MM.1S (cell line): ENCODE measurements at regions not wholly inside any gene's neighbourhood (a gene's known extent, or its start where the extent isn't known, plus 50 kb on each side); places are given as distances from the start of the nearest gene placed in this dataset.

Experiments
- DNase-seq: peaks from one replicate; pipeline ENCODE4 v3.0.0-alpha.2; 2015
- H2AFZ ChIP-seq: fragments of 300-600 bp; sonication (generic); 2 replicates; pipeline ENCODE4 v1.6.0; 2016; ENCODE audit warnings: antibody characterized with exemption, low read length
- H3F3A ChIP-seq: fragments of 300-600 bp; sonication (generic); 2 replicates; pipeline ENCODE4 v1.6.1; 2016; ENCODE audit warnings: mild to moderate bottlenecking, antibody characterized with exemption, low read length, moderate library complexity, mixed read lengths; ENCODE audit not compliant: insufficient read depth
- H3K27ac ChIP-seq: fragments of 300-600 bp; sonication (generic); 2 replicates; pipeline ENCODE4 v1.5.1; 2016; ENCODE audit warnings: mild to moderate bottlenecking, low read length
- H3K27me3 ChIP-seq: fragments of 300-600 bp; sonication (generic); replicated peaks from 2 replicates; pipeline ENCODE4 v1.6.0; 2016; ENCODE audit warnings: low read length; ENCODE audit not compliant: insufficient read depth
- H3K36me3 ChIP-seq: fragments of 300-600 bp; sonication (generic); replicated peaks from 2 replicates; pipeline ENCODE4 v1.6.1; 2016; ENCODE audit warnings: mild to moderate bottlenecking, low read length, mixed read lengths; ENCODE audit not compliant: insufficient read depth
- H3K4me1 ChIP-seq: fragments of 300-600 bp; sonication (generic); 2 replicates; pipeline ENCODE4 v1.6.1; 2016; ENCODE audit warnings: low read length, mixed read lengths
- H3K4me2 ChIP-seq: fragments of 300-600 bp; sonication (generic); 2 replicates; pipeline ENCODE4 v1.6.0; 2016; ENCODE audit warnings: low read depth, low read length
- H3K4me3 ChIP-seq: fragments of 300-600 bp; sonication (generic); 2 replicates; pipeline ENCODE4 v1.5.1; 2016; ENCODE audit warnings: low read length, mixed read lengths
- H3K79me2 ChIP-seq: fragments of 300-600 bp; sonication (generic); 2 replicates; pipeline ENCODE4 v1.6.1; 2016; ENCODE audit warnings: mixed run types, low read length, mixed read lengths
- H3K9ac ChIP-seq: fragments of 300-600 bp; sonication (generic); 2 replicates; pipeline ENCODE4 v1.6.1; 2016; ENCODE audit warnings: low read length, mixed read lengths
- H3K9me2 ChIP-seq: fragments of 300-600 bp; sonication (generic); replicated peaks from 2 replicates; pipeline ENCODE4 v1.6.1; 2016; ENCODE audit warnings: mild to moderate bottlenecking, low read length, mixed read lengths; ENCODE audit not compliant: insufficient read depth
- H3K9me3 ChIP-seq: fragments of 300-600 bp; sonication (generic); replicated peaks from 2 replicates; pipeline ENCODE4 v1.6.1; 2016; ENCODE audit warnings: mild to moderate bottlenecking, low read length, mixed read lengths; ENCODE audit not compliant: insufficient read depth
- H4K20me1 ChIP-seq: fragments of 300-600 bp; sonication (generic); 2 replicates; pipeline ENCODE4 v1.6.1; 2016; ENCODE audit warnings: mild to moderate bottlenecking, low read length, moderate library complexity, mixed read lengths; ENCODE audit not compliant: insufficient read depth
- CTCF ChIP-seq: fragments of 300-600 bp; sonication (generic); IDR thresholded peaks from 2 replicates; pipeline ENCODE4 v1.5.1; 2016; ENCODE audit warnings: antibody characterized with exemption, low read length, mixed read lengths
- EZH2 ChIP-seq: fragments of 300-600 bp; sonication (generic); optimal IDR thresholded peaks from 2 replicates; pipeline ENCODE3; 2017; ENCODE audit warnings: low read depth, mild to moderate bottlenecking, antibody characterized with exemption, low read length, mixed read lengths
- EZH2phosphoT487 ChIP-seq: fragments of 300-600 bp; sonication (generic); IDR thresholded peaks from 2 replicates; pipeline ENCODE4 v1.6.1; 2018; ENCODE audit warnings: antibody characterized with exemption, low read length

- Histone ChIP-seq H3K9ac (no peak overlapping the region), H2AFZ (0 out of 2 replicates have a peak overlapping the region, but pooled peaks have one; percentile 45), H3K36me3 (no peaks in the 10 kb centered on the region), H3K4me1 (no peaks in the 10 kb centered on the region), H3K4me3 (no peak overlapping the region), H3K9me3 (no peaks in the 10 kb centered on the region), H3K79me2 (no peaks in the 10 kb centered on the region), H3K4me2 (no peak overlapping the region), H3F3A (no peaks in the 10 kb centered on the region), H3K9me2 (no peaks in the 10 kb centered on the region), H4K20me1 (no peaks in the 10 kb centered on the region), H3K27ac (no peak overlapping the region), H3K27me3 (no peaks in the 10 kb centered on the region)
- TF ChIP-seq EZH2phosphoT487 (no peak), CTCF (peak; percentile 82), EZH2 (no peak)
- DNase-seq = peak; percentile 61
These were observed 220.3 kb upstream of the CXCL13 start for GRCh38 chr4:77385124-77385969.

GRCh38 chr4:77393996-77394395 is 211.6 kb upstream of the CXCL13 start:
- Histone ChIP-seq H3K27me3 (no peaks in the 10 kb centered on the region), H3K9me3 (no peaks in the 10 kb centered on the region), H3K36me3 (no peaks in the 10 kb centered on the region), H2AFZ (no peak overlapping the region), H3K4me1 (no peaks in the 10 kb centered on the region), H3K4me3 (no peak overlapping the region), H3K9me2 (no peaks in the 10 kb centered on the region), H3K27ac (no peak overlapping the region), H3K9ac (no peak overlapping the region), H3K4me2 (no peak overlapping the region), H3F3A (no peaks in the 10 kb centered on the region), H3K79me2 (no peaks in the 10 kb centered on the region), H4K20me1 (no peaks in the 10 kb centered on the region)
- TF ChIP-seq EZH2phosphoT487 = no peak
- no peak for TF ChIP-seq CTCF
- TF ChIP-seq EZH2 = no peak
- no peak for DNase-seq

GRCh38 chr4:77395481-77395880 is 210.1 kb upstream of the CXCL13 start:
- Histone ChIP-seq H4K20me1 (no peaks in the 10 kb centered on the region), H3K36me3 (no peaks in the 10 kb centered on the region), H3K27ac (no peak overlapping the region), H3K4me3 (no peak overlapping the region), H3K27me3 (no peaks in the 10 kb centered on the region), H3K4me1 (no peaks in the 10 kb centered on the region), H3K4me2 (no peak overlapping the region), H3K9me3 (no peaks in the 10 kb centered on the region), H2AFZ (no peak overlapping the region), H3K9me2 (no peaks in the 10 kb centered on the region), H3F3A (no peaks in the 10 kb centered on the region), H3K79me2 (no peaks in the 10 kb centered on the region), H3K9ac (no peak overlapping the region)
- TF ChIP-seq EZH2phosphoT487 (no peak), EZH2 (no peak), CTCF (no peak)
- DNase-seq = no peak
